IMR-90 (cell line): ENCODE measurements at regions not wholly inside any gene's neighbourhood (a gene's known extent, or its start where the extent isn't known, plus 50 kb on each side); places are given as distances from the start of the nearest gene placed in this dataset.
A peak's percentile ranks its signal among the peaks of the same experiment; 100 is the strongest.

ENCODE experiments used
- ATAC-seq: fragments of 200-7000 bp; cut with Tn5 transposase; 2 replicates; pipeline ENCODE4 v1.9.1; 2020; ENCODE audit warnings: low read depth, mild to moderate bottlenecking, moderate library complexity
- BruUV-seq: library from RNA; stranded (reverse); fragments of 400-500 nt; replicated peaks from 2 replicates; lab custom pipeline; 2021; lab: Mats Ljungman, UMichigan
- CTCF ChIA-PET: fragments of 300-600 bp; formaldehyde crosslinking; extraction: SDS; loops from one replicate; lab custom pipeline; 2021; ENCODE audit warnings: antibody characterized with exemption; lab: Yijun Ruan, JAX
- POLR2A ChIA-PET: fragments of 300-600 bp; sonication (Branson Sonifier 250); formaldehyde crosslinking; loops from one replicate; lab custom pipeline; 2022; ENCODE audit warnings: antibody characterized with exemption; ENCODE audit not compliant: unreplicated experiment; lab: Charles Lee
- DNase-seq: peaks from one replicate; pipeline ENCODE4 v3.0.0; 2013
- H2AFZ ChIP-seq: replicated peaks from 2 replicates; pipeline ENCODE3; 2013; ENCODE audit warnings: low read length, mild to moderate bottlenecking; ENCODE audit not compliant: poor library complexity
- H2AK5ac ChIP-seq: 2 replicates; pipeline ENCODE4 v1.6.1; 2013; ENCODE audit warnings: low read depth, low read length, inconsistent platforms
- H2AK9ac ChIP-seq: replicated peaks from 2 replicates; pipeline ENCODE3; 2013; ENCODE audit warnings: mild to moderate bottlenecking, low read depth, low read length, moderate library complexity; ENCODE audit not compliant: poor library complexity
- H2BK120ac ChIP-seq: 2 replicates; pipeline ENCODE4 v1.6.1; 2013; ENCODE audit warnings: low read depth, low read length, inconsistent platforms
- H2BK15ac ChIP-seq: 3 replicates; pipeline ENCODE4 v1.6.1; 2013; ENCODE audit warnings: low read depth, low read length, inconsistent platforms
- H2BK20ac ChIP-seq: 2 replicates; pipeline ENCODE4 v1.6.1; 2013; ENCODE audit warnings: low read depth, mild to moderate bottlenecking, inconsistent platforms, low read length, moderate library complexity
- H2BK5ac ChIP-seq: 2 replicates; pipeline ENCODE4 v1.6.1; 2013; ENCODE audit warnings: mild to moderate bottlenecking, low read depth, low read length, inconsistent platforms; ENCODE audit not compliant: poor library complexity, severe bottlenecking
- H3K14ac ChIP-seq: replicated peaks from 2 replicates; pipeline ENCODE4 v1.6.1; 2013; ENCODE audit warnings: low read depth, low read length, inconsistent platforms
- H3K18ac ChIP-seq: 2 replicates; pipeline ENCODE4 v1.6.1; 2013; ENCODE audit warnings: low read depth, low read length, control low read depth
- H3K23ac ChIP-seq: 2 replicates; pipeline ENCODE4 v1.6.1; 2013; ENCODE audit warnings: low read depth, low read length, inconsistent platforms
- H3K27ac ChIP-seq: 2 replicates; pipeline ENCODE4 v1.5.1; 2013; ENCODE audit warnings: mild to moderate bottlenecking, control low read depth, low read length; ENCODE audit not compliant: insufficient read depth
- H3K27me3 ChIP-seq: 2 replicates; pipeline ENCODE4 v1.6.1; 2013; ENCODE audit warnings: low read length; ENCODE audit not compliant: control insufficient read depth, insufficient read depth
- H3K36me3 ChIP-seq: 2 replicates; pipeline ENCODE4 v1.6.1; 2013; ENCODE audit warnings: low read length, mixed read lengths; ENCODE audit not compliant: control insufficient read depth, insufficient read depth
- H3K4ac ChIP-seq: 2 replicates; pipeline ENCODE4 v1.6.1; 2013; ENCODE audit warnings: low read depth, low read length, inconsistent platforms
- H3K4me1 ChIP-seq: 2 replicates; pipeline ENCODE4 v1.6.1; 2013; ENCODE audit warnings: low read length, mixed read lengths; ENCODE audit not compliant: control insufficient read depth, insufficient read depth
- H3K4me2 ChIP-seq: 2 replicates; pipeline ENCODE4 v1.6.1; 2013; ENCODE audit warnings: low read depth, mild to moderate bottlenecking, control low read depth, low read length, moderate library complexity
- H3K4me3 ChIP-seq: 2 replicates; pipeline ENCODE4 v1.5.1; 2013; ENCODE audit warnings: low read depth, mild to moderate bottlenecking, control low read depth, low read length, moderate library complexity; ENCODE audit not compliant: insufficient read depth
- H3K56ac ChIP-seq: 2 replicates; pipeline ENCODE4 v1.6.1; 2013; ENCODE audit warnings: low read length, inconsistent platforms; ENCODE audit not compliant: insufficient read depth; ENCODE audit errors: extremely low read depth
- H3K79me1 ChIP-seq, 2 experiments: 2 replicates each; pipeline ENCODE4 v1.6.1; 2013; ENCODE audit warnings: low read length in 2 of 2, inconsistent platforms in 1 of 2, low read depth in 1 of 2
- H3K9ac ChIP-seq: 2 replicates; pipeline ENCODE4 v1.6.1; 2013; ENCODE audit warnings: low read depth, low read length, control low read depth
- H3K9me1 ChIP-seq: 2 replicates; pipeline ENCODE4 v1.6.1; 2013; ENCODE audit warnings: low read length, inconsistent platforms; ENCODE audit not compliant: insufficient read depth
- H3K9me3 ChIP-seq: 2 replicates; pipeline ENCODE4 v1.6.1; 2013; ENCODE audit warnings: low read length; ENCODE audit not compliant: control insufficient read depth, insufficient read depth
- H4K20me1 ChIP-seq: 2 replicates; pipeline ENCODE4 v1.6.1; 2013; ENCODE audit warnings: low read length, inconsistent platforms; ENCODE audit not compliant: insufficient read depth
- H4K5ac ChIP-seq: 2 replicates; pipeline ENCODE4 v1.6.1; 2013; ENCODE audit warnings: mild to moderate bottlenecking, low read depth, low read length, control low read depth
- H4K8ac ChIP-seq, 2 experiments: 2 replicates each; pipeline ENCODE4 v1.6.1; 2013; ENCODE audit warnings: low read depth in 2 of 2, low read length in 2 of 2, control low read depth in 1 of 2, inconsistent platforms in 1 of 2
- H4K91ac ChIP-seq: 2 replicates; pipeline ENCODE4 v1.6.1; 2013; ENCODE audit warnings: low read depth, low read length, inconsistent platforms; ENCODE audit not compliant: insufficient read depth
- CEBPB ChIP-seq: IDR thresholded peaks from 2 replicates; pipeline ENCODE4 v1.6.1; 2012; ENCODE audit warnings: low read depth, low read length, improper control_type of control experiment
- CHD1 ChIP-seq: IDR thresholded peaks from 2 replicates; pipeline ENCODE4 v1.6.1; 2012; ENCODE audit warnings: low read depth, low read length, improper control_type of control experiment
- CTCF ChIP-seq: conservative IDR thresholded peaks from 2 replicates; pipeline ENCODE4 v1.5.1; 2012; ENCODE audit warnings: mild to moderate bottlenecking, low read depth, low read length, improper control_type of control experiment
- FOS ChIP-seq: fragments of 150-350 bp; IDR thresholded peaks from 2 replicates; pipeline ENCODE4 v1.6.1; 2016; ENCODE audit warnings: low read depth, low read length
- MAFK ChIP-seq: IDR thresholded peaks from 2 replicates; pipeline ENCODE4 v1.6.1; 2012; ENCODE audit warnings: low read depth, low read length, improper control_type of control experiment
- MAZ ChIP-seq: IDR thresholded peaks from 2 replicates; pipeline ENCODE4 v1.6.1; 2012; ENCODE audit warnings: low read depth, mild to moderate bottlenecking, low read length, improper control_type of control experiment, moderate library complexity, borderline replicate concordance
- NFE2L2 ChIP-seq: fragments of 150-350 bp; IDR thresholded peaks from 2 replicates; pipeline ENCODE4 v1.6.1; 2016; ENCODE audit warnings: low read depth, mild to moderate bottlenecking, low read length
- RCOR1 ChIP-seq: IDR thresholded peaks from 2 replicates; pipeline ENCODE4 v1.6.1; 2012; ENCODE audit warnings: mild to moderate bottlenecking, low read length, improper control_type of control experiment; ENCODE audit not compliant: insufficient replicate concordance
- RFX5 ChIP-seq: IDR thresholded peaks from 2 replicates; pipeline ENCODE4 v1.8.0; 2012; ENCODE audit warnings: low read depth, mild to moderate bottlenecking, low read length, moderate library complexity
- WGBS, 2 experiments: methylation state at CpG; one replicate each; pipeline versions ENCODE4 v1.1.5 to v1.1.7; 2013; ENCODE audit warnings: missing lambda C conversion rate in 2 of 2; ENCODE audit not compliant: insufficient read length in 1 of 2; ENCODE audit errors: extremely low coverage in 2 of 2; 5-methylcytosine and 5-hydroxymethylcytosine counted together
- dilution Hi-C: fragments of 300-500 bp; cut with HindIII; formaldehyde crosslinking; loops from one replicate; pipeline ENCODE4 v1.14.3; 2018; ENCODE audit warnings: low sequenced_read_pairs; ENCODE audit not compliant: unreplicated experiment
- in situ Hi-C: fragments of 300-500 bp; cut with MboI; formaldehyde crosslinking; loops from 3 replicates; pipeline ENCODE4 v1.14.3; 2019; ENCODE audit warnings: low sequenced_read_pairs, inconsistent platforms, mixed read lengths
- intact Hi-C: fragments of 100-400 bp; cut with micrococcal nuclease; formaldehyde crosslinking; loops from 2 replicates; pipeline ENCODE4 v1.10.0; 2022

- peaks cover 32% of the 10 kb centered on the region for H3K4me1 ChIP-seq
These were observed 54.3 kb upstream of the SMNDC1 start for GRCh38 chr10:110358869-110359629.

More at GRCh38 chr10:110358869-110359629, 54.3 kb upstream of the SMNDC1 start:
- no peaks in the 10 kb centered on the region for H3K9me3 ChIP-seq
- no peak overlapping the region for H4K8ac ChIP-seq
- ChIA-PET POLR2A (no interaction called here), CTCF (no interaction called here)
- H2BK15ac ChIP-seq: peak overlapping the region; percentile 54; the same call in 2 of the 3 replicates
- dilution Hi-C loops: no loop called here
- no peak for ATAC-seq
- in situ Hi-C loops: no loop called here
- no peak overlapping the region for H2AFZ ChIP-seq
- no peak overlapping the region for H3K27ac ChIP-seq
- no peak overlapping the region for H4K5ac ChIP-seq
- no peak overlapping the region for H3K56ac ChIP-seq
- no peak overlapping the region for H3K18ac ChIP-seq
- no peak overlapping the region for H3K9ac ChIP-seq
- TF ChIP-seq CHD1 (no peak), NFE2L2 (no peak), CTCF (no peak), FOS (no peak), RCOR1 (no peak), MAFK (no peak), MAZ (no peak), RFX5 (no peak), CEBPB (no peak)
- no peak overlapping the region for H2BK5ac ChIP-seq
- no peak overlapping the region for H3K4me3 ChIP-seq
- H3K23ac ChIP-seq: 0 out of 2 replicates have a peak overlapping the region, but pooled peaks have one; percentile 74
- peak overlapping the region; percentile 88 for H2BK20ac ChIP-seq
- H4K91ac ChIP-seq: 0 out of 2 replicates have a peak overlapping the region, but pooled peaks have one; percentile 5
- H3K9me1 ChIP-seq: peaks cover 26% of the 10 kb centered on the region
- 0 out of 2 replicates have a peak overlapping the region, but pooled peaks have one; percentile 22 for H3K14ac ChIP-seq
- 58% methylated on average over 2 of the region's 7 CpGs; no CpG with 5 or more reads in 1 of the 2 experiments for WGBS, 2 experiments
- no peaks in the 10 kb centered on the region for H3K27me3 ChIP-seq
- H4K20me1 ChIP-seq: no peaks in the 10 kb centered on the region
- H2AK9ac ChIP-seq: peak overlapping the region; percentile 57
- peak overlapping the region; percentile 55 for H3K4ac ChIP-seq
- H3K4me2 ChIP-seq: no peak overlapping the region
- DNase-seq: no peak
- peak overlapping the region; percentile 88 for H2AK5ac ChIP-seq
- H3K36me3 ChIP-seq: no peaks in the 10 kb centered on the region
- intact Hi-C loops: no loop called here
- H3K79me1 ChIP-seq: peaks cover 0 to 16% of the 10 kb centered on the region in 2 experiments; a peak in 1 of 4 replicates
- no TSS peak for BruUV-seq
- peak overlapping the region; percentile 88; the same call in 1 of the 2 replicates for H2BK120ac ChIP-seq
